GM12873 (cell line): ENCODE measurements at regions not wholly inside any gene's neighbourhood (a gene's known extent, or its start where the extent isn't known, plus 50 kb on each side); places are given as distances from the start of the nearest gene placed in this dataset.

Source experiments
- TF ChIP-seq, protein P1 (sequence below): IDR thresholded peaks from 2 replicates; pipeline ENCODE4 v1.5.1; 2012; ENCODE audit warnings: low read depth, mild to moderate bottlenecking, moderate library complexity, low read length, control low read depth; ENCODE audit not compliant: insufficient read depth; ENCODE audit errors: missing control alignments

DNA sequence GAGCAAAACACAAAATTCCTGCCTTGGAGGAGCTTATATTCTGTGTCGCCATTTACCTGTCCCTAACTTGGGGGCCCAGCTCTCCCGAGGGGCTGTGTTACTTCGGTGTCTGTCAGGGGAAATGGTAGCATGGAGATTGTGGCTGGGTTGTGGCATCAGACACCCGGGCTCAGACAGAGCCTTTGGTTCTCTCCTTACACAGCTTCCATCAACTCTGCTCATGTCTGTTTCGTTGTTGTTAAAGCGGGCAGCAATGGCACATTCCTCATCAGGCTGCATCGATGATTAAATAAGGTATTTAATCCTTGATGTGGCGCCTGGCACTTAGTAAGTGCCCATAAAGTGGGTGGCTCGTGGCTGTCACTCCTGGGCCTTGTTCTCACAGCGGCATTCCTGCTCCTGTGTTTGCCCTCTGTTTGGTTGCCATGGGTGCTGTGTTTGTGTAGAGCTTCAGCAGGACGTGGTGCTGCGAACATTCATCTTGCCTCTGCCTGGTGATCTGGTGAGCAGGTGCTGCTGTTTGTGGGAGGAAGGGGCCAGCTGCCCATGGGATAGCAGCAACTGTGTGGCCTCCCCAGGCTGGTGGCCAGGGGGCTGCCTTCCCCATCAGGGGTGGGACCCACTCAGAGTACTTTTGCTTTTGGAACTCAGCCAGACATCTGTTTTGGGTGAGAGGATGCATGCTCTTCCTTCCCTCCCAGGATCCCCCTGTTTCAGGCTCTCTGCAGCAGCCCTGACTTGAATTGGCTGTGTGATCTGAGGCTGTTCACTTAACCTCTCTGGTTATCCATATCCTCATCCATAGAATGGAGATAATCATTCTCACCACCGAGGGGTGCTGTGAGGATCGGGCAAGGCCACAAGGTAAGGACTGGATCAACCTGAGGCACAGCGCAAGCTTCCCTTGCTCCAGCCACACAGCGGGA, 207.2 kb upstream of the SVIL start:
- TF ChIP-seq, protein P1, sequence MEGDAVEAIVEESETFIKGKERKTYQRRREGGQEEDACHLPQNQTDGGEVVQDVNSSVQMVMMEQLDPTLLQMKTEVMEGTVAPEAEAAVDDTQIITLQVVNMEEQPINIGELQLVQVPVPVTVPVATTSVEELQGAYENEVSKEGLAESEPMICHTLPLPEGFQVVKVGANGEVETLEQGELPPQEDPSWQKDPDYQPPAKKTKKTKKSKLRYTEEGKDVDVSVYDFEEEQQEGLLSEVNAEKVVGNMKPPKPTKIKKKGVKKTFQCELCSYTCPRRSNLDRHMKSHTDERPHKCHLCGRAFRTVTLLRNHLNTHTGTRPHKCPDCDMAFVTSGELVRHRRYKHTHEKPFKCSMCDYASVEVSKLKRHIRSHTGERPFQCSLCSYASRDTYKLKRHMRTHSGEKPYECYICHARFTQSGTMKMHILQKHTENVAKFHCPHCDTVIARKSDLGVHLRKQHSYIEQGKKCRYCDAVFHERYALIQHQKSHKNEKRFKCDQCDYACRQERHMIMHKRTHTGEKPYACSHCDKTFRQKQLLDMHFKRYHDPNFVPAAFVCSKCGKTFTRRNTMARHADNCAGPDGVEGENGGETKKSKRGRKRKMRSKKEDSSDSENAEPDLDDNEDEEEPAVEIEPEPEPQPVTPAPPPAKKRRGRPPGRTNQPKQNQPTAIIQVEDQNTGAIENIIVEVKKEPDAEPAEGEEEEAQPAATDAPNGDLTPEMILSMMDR = no peak

DNA sequence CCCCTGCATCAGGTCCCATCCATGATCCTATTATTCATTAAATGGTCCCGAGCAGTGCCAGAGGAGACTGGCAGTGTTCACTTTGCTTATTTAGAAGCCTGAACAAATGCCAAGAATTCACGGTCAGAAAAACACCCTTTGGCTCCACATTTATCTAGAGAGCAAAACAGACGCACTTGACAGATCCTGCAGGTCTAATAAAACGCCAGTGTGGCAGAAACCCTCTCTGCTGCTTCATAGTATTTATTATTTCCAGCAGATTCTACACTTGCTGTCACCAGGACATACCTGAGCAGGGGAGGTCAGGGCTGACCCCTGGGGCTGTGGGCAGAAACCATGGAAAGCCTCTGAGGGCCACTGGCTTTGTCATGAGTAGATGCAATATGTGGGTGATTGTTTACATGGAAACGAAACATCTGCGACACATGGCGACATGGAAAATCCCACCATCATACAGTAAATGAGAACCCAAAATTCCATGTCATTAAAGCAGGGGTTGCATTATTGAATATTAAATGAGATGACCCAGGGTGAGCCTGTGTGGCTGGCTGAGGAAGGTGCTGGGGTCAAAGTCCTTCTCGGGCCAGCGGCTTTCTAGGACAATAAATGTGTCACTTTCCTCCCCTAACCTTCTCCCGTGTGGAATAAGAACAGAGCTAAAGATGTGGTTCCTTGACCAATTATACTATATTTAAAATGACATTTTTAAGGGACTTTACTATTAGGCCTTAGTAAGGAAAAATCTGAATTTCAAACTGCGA, 205.9 kb upstream of the SVIL start:
- TF ChIP-seq, protein P1 = no peak

DNA sequence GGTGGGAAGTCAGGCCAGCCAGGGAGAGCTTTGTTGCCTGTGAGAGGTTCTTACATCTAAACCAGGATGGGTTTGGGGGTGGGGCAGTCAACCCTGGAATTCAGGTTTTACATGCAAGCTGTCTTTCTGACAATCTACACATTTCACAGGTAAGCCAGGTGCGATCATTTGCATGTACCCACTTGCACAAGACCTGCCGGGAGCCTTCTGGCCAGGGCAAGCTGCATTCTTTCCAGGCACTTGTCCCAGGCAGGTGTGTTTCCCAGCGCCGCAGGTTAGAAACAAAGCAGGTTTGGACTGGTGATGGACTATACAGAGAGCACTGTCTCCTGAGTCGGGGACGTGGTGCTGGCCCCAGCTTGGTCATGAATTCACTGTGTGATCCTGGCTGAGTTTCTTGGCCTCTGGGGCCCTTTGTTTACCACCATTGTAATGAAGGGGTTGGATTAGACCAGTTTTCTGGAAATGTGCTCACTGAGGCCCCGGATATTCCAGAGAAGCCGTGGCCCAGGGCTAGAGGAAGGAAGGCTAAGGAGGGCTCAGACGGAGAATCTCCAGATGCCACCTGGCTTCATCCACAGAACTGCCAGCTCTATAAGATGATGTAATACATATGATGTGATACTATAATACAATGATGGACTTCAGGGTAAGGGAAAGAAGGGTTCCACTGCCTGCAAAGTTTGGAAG, 205.2 kb upstream of the SVIL start:
- TF ChIP-seq, protein P1 = no peak

- TF ChIP-seq, protein P1 = no peak
Measured at GRCh38 chr10:29838539-29838938, 203.8 kb upstream of the SVIL start.

- TF ChIP-seq, protein P1 = no peak
Measured at GRCh38 chr10:29837586-29837985, 202.8 kb upstream of the SVIL start.

DNA sequence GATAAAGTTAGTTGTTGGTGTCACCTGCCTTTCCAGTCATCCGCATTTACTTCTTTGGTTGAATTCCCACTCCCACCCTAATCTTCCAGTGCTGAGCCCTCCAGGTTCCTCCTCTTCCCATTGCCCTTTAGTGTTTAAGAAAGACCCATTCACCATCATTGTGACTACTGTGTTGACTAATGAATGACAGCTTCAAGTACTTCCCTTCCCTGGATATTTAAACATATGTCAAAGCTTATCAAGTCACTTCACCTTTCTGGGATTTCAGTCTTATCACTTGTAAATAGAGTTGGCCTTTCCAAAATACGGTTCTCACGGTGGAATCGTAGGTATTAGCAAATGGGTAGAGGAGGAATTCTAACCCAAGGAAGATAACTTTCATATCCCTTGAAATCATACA, 201.6 kb upstream of the SVIL start:
- TF ChIP-seq, protein P1 = no peak

DNA sequence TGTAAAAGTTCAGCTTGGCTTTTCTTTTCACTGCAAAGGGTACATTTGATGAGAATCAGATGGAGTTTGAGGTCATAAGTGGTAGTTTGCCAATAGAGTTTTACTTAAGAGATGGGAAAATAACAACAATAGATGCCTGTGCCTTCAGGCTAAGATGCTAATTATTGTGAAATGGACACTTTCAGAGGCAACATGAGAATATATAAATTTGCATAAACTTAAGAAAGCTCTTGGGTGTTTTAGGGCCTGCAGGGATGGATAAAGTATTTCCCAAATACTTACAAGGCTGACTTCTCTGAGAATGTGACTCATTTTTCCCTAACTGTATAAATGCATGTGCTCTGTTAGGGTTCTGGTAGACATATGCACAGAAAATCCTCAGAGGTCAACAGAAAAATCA, 200.3 kb upstream of the SVIL start:
- TF ChIP-seq, protein P1 = no peak
